HCT116 (cell line): ENCODE measurements at regions not wholly inside any gene's neighbourhood (a gene's known extent, or its start where the extent isn't known, plus 50 kb on each side); places are given as distances from the start of the nearest gene placed in this dataset.

Experiments
- ATAC-seq: fragments of 200-7000 bp; cut with Tn5 transposase; 2 replicates; pipeline ENCODE4 v1.9.1; 2020; ENCODE audit warnings: mild to moderate bottlenecking, moderate library complexity
- BruUV-seq: library from RNA; stranded (reverse); fragments of 400-500 nt; replicated peaks from 2 replicates; lab custom pipeline; 2021; lab: Mats Ljungman, UMichigan
- CTCF ChIA-PET: fragments of 300-600 bp; sonication (Branson Sonifier 250); formaldehyde crosslinking; loops from one replicate; lab custom pipeline; 2021; ENCODE audit warnings: antibody characterized with exemption; lab: Charles Lee
- POLR2A ChIA-PET: fragments of 300-600, 350-600 bp; sonication (Branson Sonifier 250); formaldehyde crosslinking; loops from one replicate; lab custom pipeline; 2021; ENCODE audit warnings: antibody characterized with exemption; lab: Charles Lee
- RAD21 ChIA-PET, 2 experiments: fragments of 300-600 bp; sonication (Branson Sonifier 250); formaldehyde crosslinking; loops; one replicate each; lab custom pipeline; 2023; ENCODE audit warnings: low total read pairs in 2 of 2; ENCODE audit not compliant: uncharacterized antibody in 2 of 2, unreplicated experiment in 2 of 2, low non-redundant PET in 1 of 2; lab: Charles Lee
- DNase-seq: peaks from one replicate; pipeline ENCODE4 v3.0.0-alpha.2; 2010; ENCODE audit warnings: low read depth, low spot score
- H2AFZ ChIP-seq: fragments of 200-600 bp; shearing (Covaris generic), sonication (generic); 2 replicates; pipeline ENCODE4 v1.6.1; 2017; ENCODE audit warnings: low read depth, mixed run types, mixed read lengths, antibody characterized with exemption, low read length; ENCODE audit not compliant: poor library complexity, severe bottlenecking
- H3K27ac ChIP-seq: 2 replicates; pipeline ENCODE4 v1.5.1; 2012; ENCODE audit warnings: low read depth, low read length
- H3K27me3 ChIP-seq: fragments of 200-600 bp; sonication (generic); 2 replicates; pipeline ENCODE4 v1.6.1; 2016; ENCODE audit warnings: mixed run types, low read length, mixed read lengths; ENCODE audit not compliant: insufficient read depth
- H3K36me3 ChIP-seq, 2 experiments: fragments of 200-500 bp in 1 of 2; fragments of 200-600 bp in 1 of 2; sonication (Bioruptor generic) in 1 of 2; sonication (generic) in 1 of 2; 2 replicates each; pipeline versions ENCODE4 v1.5.1 to v1.6.1; 2014 to 2016; ENCODE audit warnings: low read length in 2 of 2, inconsistent platforms in 1 of 2, mixed read lengths in 1 of 2, mixed run types in 1 of 2; ENCODE audit not compliant: insufficient read depth in 2 of 2, control insufficient read depth in 1 of 2
- H3K4me1 ChIP-seq, 2 experiments: fragments of 200-600 bp in 1 of 2; sonication (generic) in 1 of 2; 2 replicates each; pipeline versions ENCODE4 v1.5.1 to v1.6.1; 2012 to 2017; ENCODE audit warnings: low read length in 2 of 2, inconsistent platforms in 1 of 2, mild to moderate bottlenecking in 1 of 2, mixed read lengths in 1 of 2, mixed run types in 1 of 2, moderate library complexity in 1 of 2; ENCODE audit not compliant: insufficient read depth in 2 of 2, control insufficient read depth in 1 of 2
- H3K4me2 ChIP-seq: fragments of 200-600 bp; sonication (generic); 2 replicates; pipeline ENCODE4 v1.6.1; 2017; ENCODE audit warnings: mixed run types, low read length, mixed read lengths
- H3K4me3 ChIP-seq, 2 experiments: fragments of 200-600 bp in 1 of 2; sonication (generic) in 1 of 2; replicated peaks in 1 of 2; 2 replicates each; pipeline ENCODE4 v1.5.1; 2011 to 2016; ENCODE audit warnings: low read length in 2 of 2, control low read depth in 1 of 2, low read depth in 1 of 2, mild to moderate bottlenecking in 1 of 2, mixed read lengths in 1 of 2, mixed run types in 1 of 2
- H3K79me2 ChIP-seq: fragments of 200-600 bp; sonication (generic); 2 replicates; pipeline ENCODE4 v1.6.1; 2017; ENCODE audit warnings: mild to moderate bottlenecking, mixed run types, low read length, moderate library complexity, mixed read lengths; ENCODE audit not compliant: insufficient read depth
- H3K9ac ChIP-seq: fragments of 200-600 bp; sonication (generic); 2 replicates; pipeline ENCODE4 v1.6.1; 2016; ENCODE audit warnings: low read length, mixed read lengths
- H3K9me2 ChIP-seq: fragments of 200-600 bp; sonication (generic), shearing (Covaris generic); 2 replicates; pipeline ENCODE4 v1.6.1; 2017; ENCODE audit warnings: mixed run types, mild to moderate bottlenecking, moderate library complexity; ENCODE audit not compliant: insufficient read depth
- H3K9me3 ChIP-seq, 2 experiments: fragments of 200-500 bp in 1 of 2; fragments of 200-600 bp in 1 of 2; sonication (Bioruptor generic) in 1 of 2; sonication (generic) in 1 of 2; 2 replicates each; pipeline ENCODE4 v1.6.1; 2014 to 2017; ENCODE audit warnings: low read length in 2 of 2, mixed read lengths in 2 of 2, inconsistent platforms in 1 of 2, low read depth in 1 of 2, mild to moderate bottlenecking in 1 of 2, mixed run types in 1 of 2, moderate library complexity in 1 of 2; ENCODE audit not compliant: control insufficient read depth in 1 of 2, insufficient read depth in 1 of 2
- H4K20me1 ChIP-seq: fragments of 200-600 bp; sonication (generic), shearing (Covaris generic); 2 replicates; pipeline ENCODE4 v1.6.1; 2017; ENCODE audit warnings: mixed run types, mild to moderate bottlenecking, moderate library complexity; ENCODE audit not compliant: insufficient read depth
- CBX3 ChIP-seq: IDR thresholded peaks from 2 replicates; pipeline ENCODE4 v1.6.1; 2012; ENCODE audit warnings: low read depth
- CEBPB ChIP-seq: IDR thresholded peaks from 2 replicates; pipeline ENCODE4 v1.6.1; 2012; ENCODE audit warnings: low read depth
- EGR1 ChIP-seq: IDR thresholded peaks from 2 replicates; pipeline ENCODE4 v1.6.1; 2012; ENCODE audit warnings: low read depth
- ELF1 ChIP-seq: IDR thresholded peaks from 2 replicates; pipeline ENCODE4 v1.6.1; 2012; ENCODE audit warnings: low read depth, borderline replicate concordance
- EZH2 ChIP-seq: fragments of 200-600 bp; sonication (generic); IDR thresholded peaks from 2 replicates; pipeline ENCODE4 v1.6.1; 2017; ENCODE audit warnings: antibody characterized with exemption, mixed run types
- EZH2phosphoT487 ChIP-seq: fragments of 200-600 bp; IDR thresholded peaks from 2 replicates; pipeline ENCODE4 v1.6.1; 2018; ENCODE audit warnings: antibody characterized with exemption, borderline replicate concordance
- FOSL1 ChIP-seq: IDR thresholded peaks from 2 replicates; pipeline ENCODE4 v1.6.1; 2012; ENCODE audit warnings: low read depth
- JUND ChIP-seq: IDR thresholded peaks from 2 replicates; pipeline ENCODE4 v1.6.1; 2012
- POLR2A ChIP-seq: IDR thresholded peaks from 2 replicates; pipeline ENCODE4 v1.7.0; 2011; ENCODE audit warnings: borderline replicate concordance; ENCODE audit not compliant: insufficient read depth, insufficient read length; ENCODE audit errors: extremely low read depth
- POLR2AphosphoS5 ChIP-seq: IDR thresholded peaks from 2 replicates; pipeline ENCODE4 v1.6.1; 2011; ENCODE audit warnings: mild to moderate bottlenecking, low read depth, low read length, moderate library complexity
- RAD21 ChIP-seq: IDR thresholded peaks from 2 replicates; pipeline ENCODE4 v1.6.1; 2012; ENCODE audit warnings: low read depth, mild to moderate bottlenecking
- SIN3A ChIP-seq: IDR thresholded peaks from 2 replicates; pipeline ENCODE4 v1.6.1; 2012; ENCODE audit warnings: low read depth
- SRF ChIP-seq: IDR thresholded peaks from 2 replicates; pipeline ENCODE4 v1.6.1; 2012; ENCODE audit warnings: low read depth
- TCF7L2 ChIP-seq: IDR thresholded peaks from 2 replicates; pipeline ENCODE4 v1.7.0; 2011; ENCODE audit warnings: borderline replicate concordance, inconsistent platforms; ENCODE audit not compliant: insufficient read depth, insufficient read length; ENCODE audit errors: extremely low read depth
- ZNF274 ChIP-seq: fragments of 200-500 bp; sonication (Bioruptor generic); IDR thresholded peaks from 2 replicates; pipeline ENCODE4 v1.6.1; 2014; ENCODE audit warnings: mild to moderate bottlenecking, low read depth, low read length, inconsistent platforms
- intact Hi-C: fragments of 100-400 bp; cut with micrococcal nuclease; formaldehyde crosslinking; loops from 2 replicates; pipeline ENCODE4 v1.10.0; 2022
- TF ChIP-seq, protein P1 (sequence below): IDR thresholded peaks from 2 replicates; pipeline ENCODE4 v1.6.1; 2012
- TF ChIP-seq, protein P2 (sequence below): IDR thresholded peaks from 2 replicates; pipeline ENCODE4 v1.6.1; 2011; ENCODE audit warnings: mild to moderate bottlenecking, low read length, moderate library complexity; ENCODE audit not compliant: insufficient replicate concordance; ENCODE audit errors: extremely low read depth
- TF ChIP-seq, protein P3 (sequence below): IDR thresholded peaks from 2 replicates; pipeline ENCODE4 v1.6.1; 2012
- TF ChIP-seq, protein P4 (sequence below): IDR thresholded peaks from 2 replicates; pipeline ENCODE4 v1.6.1; 2012; ENCODE audit warnings: low read depth
- TF ChIP-seq, protein P5 (sequence below), 3 experiments: fragments of 200-600 bp in 1 of 3; sonication (generic) in 1 of 3; IDR thresholded peaks in 2 of 3; conservative IDR thresholded peaks in 1 of 3; 2 replicates each; pipeline ENCODE4 v1.5.1; 2012 to 2017; ENCODE audit warnings: low read depth in 2 of 3, low read length in 2 of 3, antibody characterized with exemption in 1 of 3, borderline replicate concordance in 1 of 3, control low read depth in 1 of 3, mild to moderate bottlenecking in 1 of 3, mixed read lengths in 1 of 3, mixed run types in 1 of 3, moderate library complexity in 1 of 3; ENCODE audit not compliant: insufficient read depth in 1 of 3

DNA sequence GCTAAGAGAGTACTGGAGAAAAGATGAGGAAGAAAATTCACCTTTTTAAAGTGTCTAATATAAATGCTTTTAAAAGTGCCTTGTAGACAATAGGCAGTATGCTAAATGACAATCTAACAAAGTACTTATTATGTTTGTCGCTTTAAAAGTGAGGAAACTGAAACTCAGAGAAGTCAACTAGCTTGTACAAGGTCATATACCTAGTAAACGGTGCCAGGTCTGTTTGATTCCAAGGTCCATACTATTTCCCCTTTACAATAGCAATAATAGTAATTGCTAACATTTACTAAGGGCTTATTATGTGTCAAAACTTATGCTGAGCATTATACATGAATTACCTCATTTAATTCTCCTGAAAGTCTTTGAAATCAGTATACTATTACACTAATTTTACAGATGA lies 328.6 kb upstream of the SLC24A2 start (continued):
- TF ChIP-seq CEBPB (no peak), RAD21 (no peak), CBX3 (no peak), ZNF274 (no peak), ELF1 (no peak)
- TF ChIP-seq, protein P1, sequence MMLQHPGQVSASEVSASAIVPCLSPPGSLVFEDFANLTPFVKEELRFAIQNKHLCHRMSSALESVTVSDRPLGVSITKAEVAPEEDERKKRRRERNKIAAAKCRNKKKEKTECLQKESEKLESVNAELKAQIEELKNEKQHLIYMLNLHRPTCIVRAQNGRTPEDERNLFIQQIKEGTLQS, result no peak
- TF ChIP-seq, protein P2, sequence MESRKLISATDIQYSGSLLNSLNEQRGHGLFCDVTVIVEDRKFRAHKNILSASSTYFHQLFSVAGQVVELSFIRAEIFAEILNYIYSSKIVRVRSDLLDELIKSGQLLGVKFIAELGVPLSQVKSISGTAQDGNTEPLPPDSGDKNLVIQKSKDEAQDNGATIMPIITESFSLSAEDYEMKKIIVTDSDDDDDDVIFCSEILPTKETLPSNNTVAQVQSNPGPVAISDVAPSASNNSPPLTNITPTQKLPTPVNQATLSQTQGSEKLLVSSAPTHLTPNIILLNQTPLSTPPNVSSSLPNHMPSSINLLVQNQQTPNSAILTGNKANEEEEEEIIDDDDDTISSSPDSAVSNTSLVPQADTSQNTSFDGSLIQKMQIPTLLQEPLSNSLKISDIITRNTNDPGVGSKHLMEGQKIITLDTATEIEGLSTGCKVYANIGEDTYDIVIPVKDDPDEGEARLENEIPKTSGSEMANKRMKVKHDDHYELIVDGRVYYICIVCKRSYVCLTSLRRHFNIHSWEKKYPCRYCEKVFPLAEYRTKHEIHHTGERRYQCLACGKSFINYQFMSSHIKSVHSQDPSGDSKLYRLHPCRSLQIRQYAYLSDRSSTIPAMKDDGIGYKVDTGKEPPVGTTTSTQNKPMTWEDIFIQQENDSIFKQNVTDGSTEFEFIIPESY, result no peak
- TF ChIP-seq, all 23 proteins: peak for 0

DNA sequence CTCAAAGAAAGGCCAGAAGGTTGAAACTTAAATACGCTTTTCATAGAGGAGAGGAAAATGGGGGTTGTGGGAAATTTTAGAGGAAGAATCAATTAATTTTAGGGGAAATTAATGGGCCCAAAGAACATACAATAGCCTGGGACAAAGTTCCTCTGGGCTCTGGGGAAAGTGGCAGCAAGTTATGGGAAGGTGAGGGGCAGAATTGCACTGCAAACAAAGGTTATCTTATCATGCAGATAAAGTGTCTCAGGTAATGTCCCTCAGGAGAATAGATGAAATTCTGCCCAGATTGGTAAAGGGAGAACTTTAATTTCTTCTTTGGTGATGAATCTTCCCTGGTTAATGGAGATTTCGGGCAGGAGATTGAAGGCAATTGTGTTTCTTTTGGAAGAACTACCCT lies 326.1 kb upstream of the SLC24A2 start:
- Histone ChIP-seq H3K4me3 (no peak overlapping the region), H3K9me3 (no peaks in the 10 kb centered on the region), H3K79me2 (no peaks in the 10 kb centered on the region), H3K36me3 (no peaks in the 10 kb centered on the region), H3K4me1 (no peaks in the 10 kb centered on the region), H2AFZ (no peak overlapping the region), H4K20me1 (no peaks in the 10 kb centered on the region; the same call in 1 of the 2 replicates), H3K4me2 (no peak overlapping the region), H3K9me2 (no peaks in the 10 kb centered on the region), H3K27me3 (peaks cover 32% of the 10 kb centered on the region), H3K27ac (no peak overlapping the region), H3K9ac (no peak overlapping the region)
- DNase-seq (no peak), ATAC-seq (no peak)
- RAD21 ChIA-PET, result no interaction called here
- POLR2A ChIA-PET, result no interaction called here
- BruUV-seq, result no TSS peak
- intact Hi-C loops, result loop anchor here (10.0 kb wide), 1 partner anchor 60 kb away; no protein-coding TSS in a partner anchor
- CTCF ChIA-PET, result no interaction called here
- no peak for TF ChIP-seq POLR2AphosphoS5
- TF ChIP-seq, protein P3, sequence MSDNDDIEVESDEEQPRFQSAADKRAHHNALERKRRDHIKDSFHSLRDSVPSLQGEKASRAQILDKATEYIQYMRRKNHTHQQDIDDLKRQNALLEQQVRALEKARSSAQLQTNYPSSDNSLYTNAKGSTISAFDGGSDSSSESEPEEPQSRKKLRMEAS, result no peak
- no peak for TF ChIP-seq ZNF274
- TF ChIP-seq JUND, result no peak
- TF ChIP-seq SIN3A, result no peak
- TF ChIP-seq, protein P4, sequence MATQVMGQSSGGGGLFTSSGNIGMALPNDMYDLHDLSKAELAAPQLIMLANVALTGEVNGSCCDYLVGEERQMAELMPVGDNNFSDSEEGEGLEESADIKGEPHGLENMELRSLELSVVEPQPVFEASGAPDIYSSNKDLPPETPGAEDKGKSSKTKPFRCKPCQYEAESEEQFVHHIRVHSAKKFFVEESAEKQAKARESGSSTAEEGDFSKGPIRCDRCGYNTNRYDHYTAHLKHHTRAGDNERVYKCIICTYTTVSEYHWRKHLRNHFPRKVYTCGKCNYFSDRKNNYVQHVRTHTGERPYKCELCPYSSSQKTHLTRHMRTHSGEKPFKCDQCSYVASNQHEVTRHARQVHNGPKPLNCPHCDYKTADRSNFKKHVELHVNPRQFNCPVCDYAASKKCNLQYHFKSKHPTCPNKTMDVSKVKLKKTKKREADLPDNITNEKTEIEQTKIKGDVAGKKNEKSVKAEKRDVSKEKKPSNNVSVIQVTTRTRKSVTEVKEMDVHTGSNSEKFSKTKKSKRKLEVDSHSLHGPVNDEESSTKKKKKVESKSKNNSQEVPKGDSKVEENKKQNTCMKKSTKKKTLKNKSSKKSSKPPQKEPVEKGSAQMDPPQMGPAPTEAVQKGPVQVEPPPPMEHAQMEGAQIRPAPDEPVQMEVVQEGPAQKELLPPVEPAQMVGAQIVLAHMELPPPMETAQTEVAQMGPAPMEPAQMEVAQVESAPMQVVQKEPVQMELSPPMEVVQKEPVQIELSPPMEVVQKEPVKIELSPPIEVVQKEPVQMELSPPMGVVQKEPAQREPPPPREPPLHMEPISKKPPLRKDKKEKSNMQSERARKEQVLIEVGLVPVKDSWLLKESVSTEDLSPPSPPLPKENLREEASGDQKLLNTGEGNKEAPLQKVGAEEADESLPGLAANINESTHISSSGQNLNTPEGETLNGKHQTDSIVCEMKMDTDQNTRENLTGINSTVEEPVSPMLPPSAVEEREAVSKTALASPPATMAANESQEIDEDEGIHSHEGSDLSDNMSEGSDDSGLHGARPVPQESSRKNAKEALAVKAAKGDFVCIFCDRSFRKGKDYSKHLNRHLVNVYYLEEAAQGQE, result no peak
- TF ChIP-seq POLR2A, result no peak
- no peak for TF ChIP-seq EGR1
- TF ChIP-seq SRF, result no peak
- no peak for TF ChIP-seq CEBPB
- TF ChIP-seq, protein P5, sequence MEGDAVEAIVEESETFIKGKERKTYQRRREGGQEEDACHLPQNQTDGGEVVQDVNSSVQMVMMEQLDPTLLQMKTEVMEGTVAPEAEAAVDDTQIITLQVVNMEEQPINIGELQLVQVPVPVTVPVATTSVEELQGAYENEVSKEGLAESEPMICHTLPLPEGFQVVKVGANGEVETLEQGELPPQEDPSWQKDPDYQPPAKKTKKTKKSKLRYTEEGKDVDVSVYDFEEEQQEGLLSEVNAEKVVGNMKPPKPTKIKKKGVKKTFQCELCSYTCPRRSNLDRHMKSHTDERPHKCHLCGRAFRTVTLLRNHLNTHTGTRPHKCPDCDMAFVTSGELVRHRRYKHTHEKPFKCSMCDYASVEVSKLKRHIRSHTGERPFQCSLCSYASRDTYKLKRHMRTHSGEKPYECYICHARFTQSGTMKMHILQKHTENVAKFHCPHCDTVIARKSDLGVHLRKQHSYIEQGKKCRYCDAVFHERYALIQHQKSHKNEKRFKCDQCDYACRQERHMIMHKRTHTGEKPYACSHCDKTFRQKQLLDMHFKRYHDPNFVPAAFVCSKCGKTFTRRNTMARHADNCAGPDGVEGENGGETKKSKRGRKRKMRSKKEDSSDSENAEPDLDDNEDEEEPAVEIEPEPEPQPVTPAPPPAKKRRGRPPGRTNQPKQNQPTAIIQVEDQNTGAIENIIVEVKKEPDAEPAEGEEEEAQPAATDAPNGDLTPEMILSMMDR (IDR thresholded peaks at IDR 0.05 in 2 of 3, conservative IDR thresholded peaks at IDR 0.05 in 1 of 3; ENCODE audit: borderline replicate concordance in 1 of 3, insufficient read depth in 1 of 3, low read depth in 2 of 3, low read length in 2 of 3), result no peak
- TF ChIP-seq FOSL1, result no peak
- no peak for TF ChIP-seq TCF7L2
- TF ChIP-seq EZH2, result no peak
- TF ChIP-seq EZH2phosphoT487, result no peak
